ENCODE measurements at regions not wholly inside any gene's neighbourhood (a gene's known extent, or its start where the extent isn't known, plus 50 kb on each side); places are given as distances from the start of the nearest gene placed in this dataset.

DNA sequence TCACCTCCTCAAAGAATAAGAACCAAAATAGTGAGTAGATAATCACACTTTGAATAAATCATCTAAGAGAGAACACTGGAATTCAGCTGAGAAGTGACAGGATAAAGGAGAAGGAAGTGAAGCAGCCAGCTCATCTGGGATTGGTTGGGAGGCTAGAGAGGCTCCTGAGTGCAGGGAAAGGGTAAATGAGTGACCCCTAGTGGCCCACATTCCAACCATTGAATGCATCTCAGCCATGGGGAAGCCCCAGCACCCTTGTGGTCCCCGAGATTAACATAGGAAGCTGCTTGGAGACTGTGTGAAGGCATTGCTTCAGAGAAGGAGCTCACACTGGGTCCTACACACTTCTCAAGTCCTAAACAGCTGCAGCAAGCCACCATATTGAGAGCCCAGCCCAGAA, 82.3 kb downstream of the JRKL start:
- Histone ChIP-seq H3K4me2 (replicated peaks; ENCODE audit: extremely low read depth, low read length, poor library complexity, severe bottlenecking) (no peak overlapping the region), H3K36me3 (replicated peaks in 1 of 2; ENCODE audit: control insufficient read depth in 1 of 2, insufficient read depth in 2 of 2, low read length in 2 of 2) (no peaks in the 10 kb centered on the region), H3K9ac (ENCODE audit: insufficient read depth, low read length, poor library complexity, severe bottlenecking) (no peak overlapping the region), H2AFZ (ENCODE audit: insufficient read depth, low read depth, low read length, poor library complexity, severe bottlenecking) (no peak overlapping the region), H3K79me2 (ENCODE audit: insufficient read depth, low read length) (no peaks in the 10 kb centered on the region), H3K4me1 (ENCODE audit: control insufficient read depth in 1 of 2, insufficient read depth in 2 of 2, low read length in 2 of 2) (no peaks in the 10 kb centered on the region), H3K9me3 (replicated peaks in 1 of 2; ENCODE audit: control insufficient read depth in 1 of 2, insufficient read depth in 1 of 2, low read length in 2 of 2) (peaks cover 17 to 23% of the 10 kb centered on the region in 2 donors), H3K27me3 (ENCODE audit: control insufficient read depth in 2 of 2, insufficient read depth in 2 of 2, low read length in 2 of 2) (no peaks in the 10 kb centered on the region), H4K20me1 (ENCODE audit: insufficient read depth, low read length) (no peaks in the 10 kb centered on the region), H3K27ac (ENCODE audit: low read depth in 1 of 2, low read length in 2 of 2) (no peak overlapping the region), H3K4me3 (replicated peaks in 1 of 3; ENCODE audit: low read depth in 2 of 3, low read length in 3 of 3) (no peak overlapping the region)
- intact Hi-C loops (cut with micrococcal nuclease): no loop called here
- Mint-ChIP-seq H3K27me3 (ENCODE audit: low read depth in 3 of 3) (peaks cover 0 to 1% (median 0%) of the 10 kb centered on the region in 3 donors), H3K4me1 (no peaks in the 10 kb centered on the region), H3K36me3 (no peaks in the 10 kb centered on the region), H3K9me3 (peaks cover 8 to 16% (median 9%) of the 10 kb centered on the region in 7 donors), H3K27ac (no peak overlapping the region), H3K4me3 (no peak overlapping the region)
- WGBS (ENCODE audit: insufficient coverage): no CpG with 5 or more reads among the region's 1 CpG
- DNase-seq: no peak
- TF ChIP-seq CTCF (IDR thresholded peaks at IDR 0.05): no peak

DNA sequence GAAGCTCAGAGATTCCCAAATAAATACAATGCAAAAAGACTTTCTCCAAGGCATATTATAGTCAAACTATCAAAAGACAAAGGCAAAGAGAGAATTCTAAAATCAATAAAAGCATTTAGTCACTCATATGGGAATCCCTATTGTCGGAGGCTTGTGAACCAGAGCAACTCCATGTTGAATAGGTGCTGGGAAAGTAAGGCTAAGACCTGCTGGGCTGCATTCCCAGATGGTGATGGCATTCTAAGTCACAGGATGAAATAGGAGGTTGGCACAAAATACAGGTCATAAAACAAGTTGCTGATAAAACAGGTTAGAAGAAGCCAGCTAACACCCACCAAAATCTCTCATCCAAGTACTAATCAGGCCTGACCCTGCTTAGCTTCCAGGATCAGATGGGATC, 84.5 kb downstream of the JRKL start:
- H3K4me2 ChIP-seq (replicated peaks; ENCODE audit: extremely low read depth, low read length, poor library complexity, severe bottlenecking): no peak overlapping the region
- H3K27ac ChIP-seq (ENCODE audit: low read depth in 1 of 2, low read length in 2 of 2): no peak overlapping the region
- Mint-ChIP-seq H3K27me3 (ENCODE audit: low read depth in 3 of 3) (no peaks in the 10 kb centered on the region), H3K27ac (no peak overlapping the region), H3K4me3 (no peak overlapping the region), H3K36me3 (no peaks in the 10 kb centered on the region), H3K4me1 (no peaks in the 10 kb centered on the region), H3K9me3 (peaks cover 8 to 16% (median 9%) of the 10 kb centered on the region in 7 donors)
- no peak overlapping the region for H3K9ac ChIP-seq (ENCODE audit: insufficient read depth, low read length, poor library complexity, severe bottlenecking)
- no peak for DNase-seq
- peaks cover 17 to 23% of the 10 kb centered on the region in 2 donors for H3K9me3 ChIP-seq (replicated peaks in 1 of 2; ENCODE audit: control insufficient read depth in 1 of 2, insufficient read depth in 1 of 2, low read length in 2 of 2)
- WGBS (ENCODE audit: insufficient coverage): no CpG with 5 or more reads among the region's 1 CpG
- no peaks in the 10 kb centered on the region for H3K27me3 ChIP-seq (ENCODE audit: control insufficient read depth in 2 of 2, insufficient read depth in 2 of 2, low read length in 2 of 2)
- no peak for TF ChIP-seq CTCF (IDR thresholded peaks at IDR 0.05)
- no peaks in the 10 kb centered on the region for H3K36me3 ChIP-seq (replicated peaks in 1 of 2; ENCODE audit: control insufficient read depth in 1 of 2, insufficient read depth in 2 of 2, low read length in 2 of 2)
- H3K79me2 ChIP-seq (ENCODE audit: insufficient read depth, low read length): no peaks in the 10 kb centered on the region
- intact Hi-C loops (cut with micrococcal nuclease): no loop called here
- H3K4me3 ChIP-seq (replicated peaks in 1 of 3; ENCODE audit: low read depth in 2 of 3, low read length in 3 of 3): no peak overlapping the region
- H4K20me1 ChIP-seq (ENCODE audit: insufficient read depth, low read length): no peaks in the 10 kb centered on the region
- no peak overlapping the region for H2AFZ ChIP-seq (ENCODE audit: insufficient read depth, low read depth, low read length, poor library complexity, severe bottlenecking)
- no peaks in the 10 kb centered on the region for H3K4me1 ChIP-seq (ENCODE audit: control insufficient read depth in 1 of 2, insufficient read depth in 2 of 2, low read length in 2 of 2)

Data from CD14-positive monocyte (primary cell).